ENCODE measurements at regions not wholly inside any gene's neighbourhood (a gene's known extent, or its start where the extent isn't known, plus 50 kb on each side); places are given as distances from the start of the nearest gene placed in this dataset.

GRCh38 chr4:41839916-41840854 is 91.7 kb upstream of the PHOX2B start:
- DNase-seq (ENCODE audit: extremely low spot score): no peak
- H3K4me1 ChIP-seq (ENCODE audit: insufficient read depth): no peaks in the 10 kb centered on the region
- H3K36me3 ChIP-seq (ENCODE audit: insufficient read depth): no peaks in the 10 kb centered on the region
- 27% methylated on average over 8 of the region's 8 CpGs for WGBS
- H3K27ac ChIP-seq (ENCODE audit: low read depth): no peak overlapping the region
- no peak overlapping the region for H3K4me3 ChIP-seq (ENCODE audit: low read depth, low read length)

- Histone ChIP-seq H3K27ac (ENCODE audit: low read depth) (no peak overlapping the region), H3K4me3 (ENCODE audit: low read depth, low read length) (no peak overlapping the region), H3K36me3 (ENCODE audit: insufficient read depth) (no peaks in the 10 kb centered on the region), H3K4me1 (ENCODE audit: insufficient read depth) (no peaks in the 10 kb centered on the region)
- no peak for DNase-seq (ENCODE audit: extremely low spot score)
Observed at GRCh38 chr4:41838590-41838989, 90.1 kb upstream of the PHOX2B start.

- WGBS: 79% methylated on average over 3 of the region's 3 CpGs
- no peaks in the 10 kb centered on the region for H3K36me3 ChIP-seq (ENCODE audit: insufficient read depth)
- no peak for DNase-seq (ENCODE audit: extremely low spot score)
- H3K4me3 ChIP-seq (ENCODE audit: low read depth, low read length): no peak overlapping the region
- H3K27ac ChIP-seq (ENCODE audit: low read depth): no peak overlapping the region
- no peaks in the 10 kb centered on the region for H3K4me1 ChIP-seq (ENCODE audit: insufficient read depth)
Observed at GRCh38 chr4:41835321-41835995, 86.9 kb upstream of the PHOX2B start.

- no peak for DNase-seq (ENCODE audit: extremely low spot score)
- H3K27ac ChIP-seq (ENCODE audit: low read depth): no peak overlapping the region
- 43% methylated on average over 1 of the region's 1 CpG for WGBS
- no peaks in the 10 kb centered on the region for H3K36me3 ChIP-seq (ENCODE audit: insufficient read depth)
- H3K4me1 ChIP-seq (ENCODE audit: insufficient read depth): no peaks in the 10 kb centered on the region
- no peak overlapping the region for H3K4me3 ChIP-seq (ENCODE audit: low read depth, low read length)
Observed at GRCh38 chr4:41832961-41833360, 84.4 kb upstream of the PHOX2B start.

GRCh38 chr4:41822325-41822724 is 73.8 kb upstream of the PHOX2B start:
- Histone ChIP-seq H3K4me1 (ENCODE audit: insufficient read depth) (no peaks in the 10 kb centered on the region), H3K36me3 (ENCODE audit: insufficient read depth) (no peaks in the 10 kb centered on the region), H3K27ac (ENCODE audit: low read depth) (no peak overlapping the region), H3K4me3 (ENCODE audit: low read depth, low read length) (no peak overlapping the region)
- no peak for DNase-seq (ENCODE audit: extremely low spot score)
- 63% methylated on average over 4 of the region's 4 CpGs for WGBS

GRCh38 chr4:41820473-41820872 is 71.9 kb upstream of the PHOX2B start:
- 82% methylated on average over 2 of the region's 2 CpGs for WGBS
- Histone ChIP-seq H3K36me3 (ENCODE audit: insufficient read depth) (no peaks in the 10 kb centered on the region), H3K4me3 (ENCODE audit: low read depth, low read length) (no peak overlapping the region), H3K4me1 (ENCODE audit: insufficient read depth) (no peaks in the 10 kb centered on the region), H3K27ac (ENCODE audit: low read depth) (no peak overlapping the region)
- no peak for DNase-seq (ENCODE audit: extremely low spot score)

- DNase-seq (ENCODE audit: extremely low spot score): no peak
- H3K4me1 ChIP-seq (ENCODE audit: insufficient read depth): no peaks in the 10 kb centered on the region
- no peak overlapping the region for H3K27ac ChIP-seq (ENCODE audit: low read depth)
- no peak overlapping the region for H3K4me3 ChIP-seq (ENCODE audit: low read depth, low read length)
- 89% methylated on average over 3 of the region's 3 CpGs for WGBS
- H3K36me3 ChIP-seq (ENCODE audit: insufficient read depth): no peaks in the 10 kb centered on the region
Observed at GRCh38 chr4:41819621-41820020, 71.1 kb upstream of the PHOX2B start.

- no peak overlapping the region for H3K4me3 ChIP-seq (ENCODE audit: low read depth, low read length)
- H3K27ac ChIP-seq (ENCODE audit: low read depth): no peak overlapping the region
- no peaks in the 10 kb centered on the region for H3K4me1 ChIP-seq (ENCODE audit: insufficient read depth)
- 70% methylated on average over 4 of the region's 4 CpGs for WGBS
- DNase-seq (ENCODE audit: extremely low spot score): no peak
- H3K36me3 ChIP-seq (ENCODE audit: insufficient read depth): no peaks in the 10 kb centered on the region
Observed at GRCh38 chr4:41815473-41815872, 66.9 kb upstream of the PHOX2B start.

GRCh38 chr4:41814565-41814964 is 66.0 kb upstream of the PHOX2B start:
- DNase-seq (ENCODE audit: extremely low spot score): no peak
- Histone ChIP-seq H3K4me1 (ENCODE audit: insufficient read depth) (no peaks in the 10 kb centered on the region), H3K4me3 (ENCODE audit: low read depth, low read length) (no peak overlapping the region), H3K27ac (ENCODE audit: low read depth) (no peak overlapping the region), H3K36me3 (ENCODE audit: insufficient read depth) (no peaks in the 10 kb centered on the region)
- WGBS: 17% methylated on average over 10 of the region's 10 CpGs

GRCh38 chr4:41806807-41807206 is 58.3 kb upstream of the PHOX2B start:
- Histone ChIP-seq H3K4me3 (ENCODE audit: low read depth, low read length) (no peak overlapping the region), H3K36me3 (ENCODE audit: insufficient read depth) (no peaks in the 10 kb centered on the region), H3K27ac (ENCODE audit: low read depth) (no peak overlapping the region), H3K4me1 (ENCODE audit: insufficient read depth) (no peaks in the 10 kb centered on the region)
- 65% methylated on average over 3 of the region's 3 CpGs for WGBS
- no peak for DNase-seq (ENCODE audit: extremely low spot score)

- no peak overlapping the region for H3K4me3 ChIP-seq (ENCODE audit: low read depth, low read length)
- no peaks in the 10 kb centered on the region for H3K36me3 ChIP-seq (ENCODE audit: insufficient read depth)
- no peak overlapping the region for H3K27ac ChIP-seq (ENCODE audit: low read depth)
- no peak for DNase-seq (ENCODE audit: extremely low spot score)
- H3K4me1 ChIP-seq (ENCODE audit: insufficient read depth): no peaks in the 10 kb centered on the region
- 85% methylated on average over 3 of the region's 3 CpGs for WGBS
Observed at GRCh38 chr4:41802590-41802989, 54.1 kb upstream of the PHOX2B start.

- Histone ChIP-seq H3K4me3 (ENCODE audit: low read depth, low read length) (no peak overlapping the region), H3K27ac (ENCODE audit: low read depth) (no peak overlapping the region), H3K4me1 (ENCODE audit: insufficient read depth) (no peaks in the 10 kb centered on the region), H3K36me3 (ENCODE audit: insufficient read depth) (no peaks in the 10 kb centered on the region)
- WGBS: 39% methylated on average over 1 of the region's 1 CpG
- no peak for DNase-seq (ENCODE audit: extremely low spot score)
Observed at GRCh38 chr4:41799126-41799525, 50.6 kb upstream of the PHOX2B start.
